OCI-LY7 (cell line): ENCODE measurements at regions not wholly inside any gene's neighbourhood (a gene's known extent, or its start where the extent isn't known, plus 50 kb on each side); places are given as distances from the start of the nearest gene placed in this dataset.

Source experiments
- BruUV-seq: library from RNA; stranded (reverse); fragments of 400-500 nt; replicated peaks from 2 replicates; lab custom pipeline; 2021; lab: Mats Ljungman, UMichigan
- CTCF ChIA-PET: fragments of 300-600 bp; sonication (Branson Sonifier 250); formaldehyde crosslinking; loops from one replicate; lab custom pipeline; 2022; ENCODE audit warnings: antibody characterized with exemption; ENCODE audit not compliant: unreplicated experiment; lab: Charles Lee
- POLR2A ChIA-PET: fragments of 300-600 bp; sonication (Branson Sonifier 250); formaldehyde crosslinking; loops from one replicate; lab custom pipeline; 2022; ENCODE audit warnings: antibody characterized with exemption; lab: Charles Lee
- DNase-seq: peaks from one replicate; pipeline ENCODE4 v3.0.0-alpha.2; 2015; ENCODE audit warnings: low spot score
- H2AFZ ChIP-seq: fragments of 200-600 bp; sonication (generic), shearing (Covaris generic); 2 replicates; pipeline ENCODE4 v1.6.1; 2014; ENCODE audit warnings: mild to moderate bottlenecking, antibody characterized with exemption, low read length, moderate library complexity
- H3K27ac ChIP-seq: fragments of 200-600 bp; sonication (generic); 2 replicates; pipeline ENCODE4 v1.5.1; 2014; ENCODE audit warnings: mixed run types, low read depth, mild to moderate bottlenecking, moderate library complexity, low read length, inconsistent platforms; ENCODE audit not compliant: poor library complexity, severe bottlenecking
- H3K36me3 ChIP-seq: fragments of 200-600 bp; sonication (generic); 2 replicates; pipeline ENCODE4 v1.6.1; 2014; ENCODE audit warnings: mild to moderate bottlenecking, antibody characterized with exemption, low read length, moderate library complexity, mixed read lengths; ENCODE audit not compliant: insufficient read depth
- H3K4me1 ChIP-seq: fragments of 200-600 bp; sonication (generic); 2 replicates; pipeline ENCODE4 v1.5.1; 2014; ENCODE audit warnings: mild to moderate bottlenecking, low read length; ENCODE audit not compliant: insufficient read depth, poor library complexity, severe bottlenecking
- H3K4me2 ChIP-seq: fragments of 200-600 bp; sonication (generic); 2 replicates; pipeline ENCODE4 v1.6.1; 2014; ENCODE audit warnings: mild to moderate bottlenecking, low read length
- H3K4me3 ChIP-seq: fragments of 200-600 bp; sonication (generic); 2 replicates; pipeline ENCODE4 v1.5.1; 2014; ENCODE audit warnings: mild to moderate bottlenecking, low read depth, low read length; ENCODE audit not compliant: poor library complexity, severe bottlenecking
- H3K79me2 ChIP-seq: fragments of 200-600 bp; sonication (generic); 2 replicates; pipeline ENCODE4 v1.6.1; 2016; ENCODE audit warnings: low read depth, mild to moderate bottlenecking, low read length, moderate library complexity, mixed read lengths; ENCODE audit not compliant: insufficient read depth
- H3K9me2 ChIP-seq: fragments of 200-600 bp; sonication (generic); 2 replicates; pipeline ENCODE4 v1.6.1; 2016; ENCODE audit warnings: mild to moderate bottlenecking, low read length, mixed read lengths; ENCODE audit not compliant: insufficient read depth
- H3K9me3 ChIP-seq: fragments of 200-600 bp; sonication (generic); 2 replicates; pipeline ENCODE4 v1.6.1; 2014; ENCODE audit warnings: mild to moderate bottlenecking, mixed run types, low read length, mixed read lengths
- H4K20me1 ChIP-seq: fragments of 200-600 bp; sonication (generic); 2 replicates; pipeline ENCODE4 v1.6.1; 2014; ENCODE audit warnings: mild to moderate bottlenecking, antibody characterized with exemption, low read length, moderate library complexity, mixed read lengths; ENCODE audit not compliant: insufficient read depth
- CTCF ChIP-seq: fragments of 200-600 bp; sonication (generic); conservative IDR thresholded peaks from 2 replicates; pipeline ENCODE4 v1.5.1; 2014; ENCODE audit warnings: mild to moderate bottlenecking, antibody characterized with exemption, low read length, moderate library complexity, mixed read lengths
- EZH2phosphoT487 ChIP-seq: fragments of 200-600 bp; sonication (generic); IDR thresholded peaks from 2 replicates; pipeline ENCODE4 v1.6.1; 2018; ENCODE audit warnings: low read depth, borderline replicate concordance, mild to moderate bottlenecking, mixed run types, antibody characterized with exemption, low read length, moderate library complexity, mixed read lengths
- intact Hi-C: fragments of 100-400 bp; cut with micrococcal nuclease; formaldehyde crosslinking; loops from one replicate; pipeline ENCODE4 v1.10.0; 2022; ENCODE audit not compliant: unreplicated experiment

- H3K4me1 ChIP-seq: no peaks in the 10 kb centered on the region
- H3K9me2 ChIP-seq: no peaks in the 10 kb centered on the region
- no peaks in the 10 kb centered on the region for H4K20me1 ChIP-seq
- no peaks in the 10 kb centered on the region for H3K9me3 ChIP-seq
- H3K4me2 ChIP-seq: no peak overlapping the region
- ChIA-PET POLR2A (interaction anchor here (0.6 kb wide), 1 partner anchor 13 kb away, joined by 3 read pairs; no protein-coding TSS in a partner anchor), CTCF (interaction anchor here (0.8 kb wide), 1 partner anchor 67 kb away, joined by 4 read pairs; no protein-coding TSS in a partner anchor)
- DNase-seq: no peak
- no peak for TF ChIP-seq EZH2phosphoT487
- no peak overlapping the region for H3K27ac ChIP-seq
- H2AFZ ChIP-seq: no peak overlapping the region
- H3K79me2 ChIP-seq: no peaks in the 10 kb centered on the region
- BruUV-seq: no TSS peak
- no peak overlapping the region for H3K4me3 ChIP-seq
- no peaks in the 10 kb centered on the region for H3K36me3 ChIP-seq
- intact Hi-C loops: loop anchor here (5.0 to 10.0 kb wide), 2 partner anchors 67 to 275 kb away; no protein-coding TSS in a partner anchor
Measured at GRCh38 chr16:72399811-72400210, 227.9 kb upstream of the PMFBP1 start.

GRCh38 chr16:72397876-72398275, 225.9 kb upstream of the PMFBP1 start:
- BruUV-seq: no TSS peak
- CTCF ChIA-PET: no interaction called here

GRCh38 chr16:72394526-72394925, 222.6 kb upstream of the PMFBP1 start:
- BruUV-seq: no TSS peak
- Histone ChIP-seq H3K4me1 (no peaks in the 10 kb centered on the region), H2AFZ (no peak overlapping the region), H3K4me3 (no peak overlapping the region), H3K9me3 (no peaks in the 10 kb centered on the region), H3K9me2 (no peaks in the 10 kb centered on the region), H3K27ac (no peak overlapping the region), H3K36me3 (no peaks in the 10 kb centered on the region), H4K20me1 (no peaks in the 10 kb centered on the region), H3K4me2 (no peak overlapping the region), H3K79me2 (no peaks in the 10 kb centered on the region)
- POLR2A ChIA-PET: interaction anchor here (1.6 kb wide), 1 partner anchor 26 kb away, joined by 4 read pairs; no protein-coding TSS in a partner anchor
- intact Hi-C loops: no loop called here
- no peak for DNase-seq
- TF ChIP-seq EZH2phosphoT487 (no peak), CTCF (no peak)
- CTCF ChIA-PET: no interaction called here

More at GRCh38 chr16:72397876-72398275, 225.9 kb upstream of the PMFBP1 start:
- H3K4me1 ChIP-seq: no peaks in the 10 kb centered on the region
- no peak overlapping the region for H2AFZ ChIP-seq
- DNase-seq: no peak
- intact Hi-C loops: no loop called here
- H3K4me2 ChIP-seq: no peak overlapping the region
- no peaks in the 10 kb centered on the region for H3K9me3 ChIP-seq
- H3K9me2 ChIP-seq: no peaks in the 10 kb centered on the region
- H3K4me3 ChIP-seq: no peak overlapping the region
- no peaks in the 10 kb centered on the region for H4K20me1 ChIP-seq
- H3K36me3 ChIP-seq: no peaks in the 10 kb centered on the region
- TF ChIP-seq EZH2phosphoT487: no peak
- no peak for TF ChIP-seq CTCF
- H3K27ac ChIP-seq: no peak overlapping the region
- POLR2A ChIA-PET: no interaction called here
- no peaks in the 10 kb centered on the region for H3K79me2 ChIP-seq
